Colonic mucosa (tissue), 4 donors: ENCODE measurements at regions not wholly inside any gene's neighbourhood (a gene's known extent, or its start where the extent isn't known, plus 50 kb on each side); places are given as distances from the start of the nearest gene placed in this dataset.

Experiments
- DNase-seq: peaks from one replicate; pipeline ENCODE4 v3.0.0-alpha.2; 2020
- H3K27ac ChIP-seq: fragments of 200-600 bp; one replicate; pipeline ENCODE4 v1.8.0; 2021
- H3K27me3 ChIP-seq: fragments of 200-600 bp; one replicate; pipeline ENCODE4 v1.8.0; 2021
- H3K36me3 ChIP-seq: fragments of 200-600 bp; one replicate; pipeline ENCODE4 v1.8.0; 2021
- H3K4me1 ChIP-seq: fragments of 200-600 bp; one replicate; pipeline ENCODE4 v1.8.0; 2021; ENCODE audit warnings: mild to moderate bottlenecking
- H3K4me3 ChIP-seq: fragments of 200-600 bp; one replicate; pipeline ENCODE4 v1.8.0; 2021
- H3K9ac ChIP-seq, 2 donors: one replicate each; pipeline ENCODE4 v1.7.0; 2013; ENCODE audit warnings: control low read depth in 2 of 2, low read depth in 2 of 2, low read length in 2 of 2
- H3K9me3 ChIP-seq: fragments of 200-600 bp; one replicate; pipeline ENCODE4 v1.8.0; 2021
- CTCF ChIP-seq: fragments of 200-600 bp; IDR thresholded peaks from one replicate; pipeline ENCODE4 v1.8.0; 2022; ENCODE audit warnings: antibody characterized with exemption, mild to moderate bottlenecking
- intact Hi-C: fragments of 100-400 bp; cut with DNase I; formaldehyde crosslinking; loops from one replicate; pipeline ENCODE4 v1.14.1; 2022
- donor health status: healthy.
- donor health status: DM: no; HTN: no; CAD: no.
- donor health status: DM: no; HTN: no; CAD: no.

DNA sequence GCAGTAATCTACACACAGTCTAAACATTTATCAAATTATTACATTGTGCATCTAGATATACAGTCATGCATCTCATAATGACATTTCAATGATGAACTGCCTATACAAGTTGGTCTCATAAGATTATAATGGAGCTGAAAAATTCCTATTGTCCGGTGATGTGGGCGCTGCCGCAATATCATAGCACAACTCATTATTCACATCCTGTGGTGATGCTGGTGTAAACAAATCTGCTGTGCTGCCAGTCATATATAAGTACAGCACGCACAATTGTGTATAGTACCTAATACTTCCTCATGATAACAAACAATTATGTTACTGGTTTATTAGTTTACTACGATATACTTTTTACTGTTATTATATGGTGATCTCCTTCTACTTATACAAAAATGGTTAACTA lies 768.8 kb upstream of the NOVA1 start:
- no peak for TF ChIP-seq CTCF
- Histone ChIP-seq H3K4me3 (no peak overlapping the region), H3K9ac (no peak overlapping the region), H3K4me1 (no peaks in the 10 kb centered on the region), H3K27me3 (no peaks in the 10 kb centered on the region), H3K9me3 (no peaks in the 10 kb centered on the region), H3K36me3 (no peaks in the 10 kb centered on the region), H3K27ac (no peak overlapping the region)
- intact Hi-C loops: no loop called here
- no peak for DNase-seq

- no peak overlapping the region for H3K4me3 ChIP-seq
- TF ChIP-seq CTCF: no peak
- H3K36me3 ChIP-seq: no peaks in the 10 kb centered on the region
- H3K9me3 ChIP-seq: no peaks in the 10 kb centered on the region
- intact Hi-C loops: no loop called here
- no peak for DNase-seq
- no peaks in the 10 kb centered on the region for H3K4me1 ChIP-seq
- H3K9ac ChIP-seq: no peak overlapping the region
- no peaks in the 10 kb centered on the region for H3K27me3 ChIP-seq
- no peak overlapping the region for H3K27ac ChIP-seq
These were observed 769.5 kb upstream of the NOVA1 start for GRCh38 chr14:27367345-27367744.

DNA sequence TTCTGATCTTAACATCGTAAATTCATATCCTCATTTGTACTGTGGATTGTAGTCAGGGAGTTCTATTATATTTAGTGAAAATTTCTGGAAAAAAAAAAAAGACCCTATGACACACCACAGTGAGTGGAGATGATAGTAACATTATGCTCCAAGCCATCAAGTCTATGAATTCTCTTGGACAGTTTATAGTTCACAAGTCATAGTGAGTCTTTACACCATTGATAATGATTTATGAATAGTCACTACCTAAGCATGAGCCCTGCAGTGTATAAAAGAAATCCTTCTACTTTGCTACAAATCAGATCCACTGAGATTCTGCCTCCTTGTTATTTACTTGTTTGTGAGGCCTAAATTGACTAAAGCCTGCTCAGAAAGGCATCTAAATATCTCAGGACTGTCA lies 772.2 kb upstream of the NOVA1 start:
- intact Hi-C loops: no loop called here

GRCh38 chr14:27370775-27371174 lies 772.9 kb upstream of the NOVA1 start:
- Histone ChIP-seq H3K36me3 (no peaks in the 10 kb centered on the region), H3K27ac (no peak overlapping the region), H3K9ac (no peak overlapping the region), H3K9me3 (no peaks in the 10 kb centered on the region), H3K4me3 (no peak overlapping the region), H3K27me3 (no peaks in the 10 kb centered on the region), H3K4me1 (no peaks in the 10 kb centered on the region)
- intact Hi-C loops: no loop called here
- no peak for DNase-seq
- TF ChIP-seq CTCF: no peak

More for the DNA sequence above, 772.2 kb upstream of the NOVA1 start:
- Histone ChIP-seq H3K27ac (no peak overlapping the region), H3K9ac (no peak overlapping the region), H3K27me3 (no peaks in the 10 kb centered on the region), H3K9me3 (no peaks in the 10 kb centered on the region), H3K4me3 (no peak overlapping the region), H3K36me3 (no peaks in the 10 kb centered on the region), H3K4me1 (no peaks in the 10 kb centered on the region)
- DNase-seq: no peak
- TF ChIP-seq CTCF: no peak

GRCh38 chr14:27371209-27371608 lies 773.4 kb upstream of the NOVA1 start:
- H3K9ac ChIP-seq: no peak overlapping the region
- no peak for TF ChIP-seq CTCF
- no peaks in the 10 kb centered on the region for H3K9me3 ChIP-seq
- no peaks in the 10 kb centered on the region for H3K36me3 ChIP-seq
- H3K4me3 ChIP-seq: no peak overlapping the region
- H3K27me3 ChIP-seq: no peaks in the 10 kb centered on the region
- no peaks in the 10 kb centered on the region for H3K4me1 ChIP-seq
- H3K27ac ChIP-seq: no peak overlapping the region
- intact Hi-C loops: no loop called here
- no peak for DNase-seq

DNA sequence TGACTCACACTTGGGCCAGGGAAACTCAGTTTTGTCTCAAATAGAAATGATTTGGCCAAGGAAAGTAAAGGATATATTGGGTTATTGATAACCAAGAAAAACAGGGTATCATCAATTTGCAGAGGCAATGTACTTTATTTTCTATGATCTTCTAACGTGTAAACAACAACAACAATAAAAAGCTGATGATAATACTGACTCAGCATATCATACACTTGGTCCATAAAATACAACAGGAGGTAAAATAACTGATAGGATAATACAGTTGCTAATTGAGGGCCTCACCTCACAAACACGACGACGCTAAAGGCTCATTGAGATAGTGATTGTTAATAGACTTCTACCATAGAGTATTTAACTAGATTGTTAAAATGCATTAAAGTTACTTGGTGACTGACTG lies 774.0 kb upstream of the NOVA1 start:
- H3K4me3 ChIP-seq: no peak overlapping the region
- TF ChIP-seq CTCF: no peak

More for the DNA sequence above, 774.0 kb upstream of the NOVA1 start:
- intact Hi-C loops: no loop called here
- H3K27me3 ChIP-seq: no peaks in the 10 kb centered on the region
- H3K27ac ChIP-seq: no peak overlapping the region
- no peaks in the 10 kb centered on the region for H3K4me1 ChIP-seq
- no peak overlapping the region for H3K9ac ChIP-seq
- H3K9me3 ChIP-seq: no peaks in the 10 kb centered on the region
- DNase-seq: no peak
- H3K36me3 ChIP-seq: no peaks in the 10 kb centered on the region
